Stimulated activated CD8-positive, alpha-beta memory T cell treated with anti-CD3 and anti-CD28 coated beads, Interleukin-4, amount 100 ng/mL, for 4 hours (primary cell): ENCODE measurements at regions not wholly inside any gene's neighbourhood (a gene's known extent, or its start where the extent isn't known, plus 50 kb on each side); places are given as distances from the start of the nearest gene placed in this dataset.

Source experiments
- DNase-seq, 2 donors: peaks; one replicate each; pipeline ENCODE4 v3.0.0-alpha.2; 2020; ENCODE audit warnings: low read depth in 2 of 2, low spot score in 1 of 2

- no peak for DNase-seq
Measured at GRCh38 chr11:31910950-31911576, 99.9 kb upstream of the PAX6 start.

GRCh38 chr11:31903225-31904074 is 92.3 kb upstream of the PAX6 start:
- no peak for DNase-seq

GRCh38 chr11:31902706-31903105 is 91.6 kb upstream of the PAX6 start:
- no peak for DNase-seq

- DNase-seq = no peak
Measured at GRCh38 chr11:31895926-31896325, 84.8 kb upstream of the PAX6 start.

- DNase-seq = no peak
Measured at GRCh38 chr11:31887180-31887579, 76.1 kb upstream of the PAX6 start.

GRCh38 chr11:31884080-31884479 is 73.0 kb upstream of the PAX6 start:
- DNase-seq = no peak

GRCh38 chr11:31883435-31883834 is 72.3 kb upstream of the PAX6 start:
- no peak for DNase-seq

GRCh38 chr11:31882951-31883392 is 71.8 kb upstream of the PAX6 start:
- DNase-seq = no peak

- DNase-seq = no peak
Measured at GRCh38 chr11:31881825-31882224, 70.7 kb upstream of the PAX6 start.

GRCh38 chr11:31879681-31880080 is 68.6 kb upstream of the PAX6 start:
- DNase-seq = no peak

- DNase-seq = no peak
Measured at GRCh38 chr11:31877863-31878262, 66.7 kb upstream of the PAX6 start.

GRCh38 chr11:31877083-31877482 is 66.0 kb upstream of the PAX6 start:
- no peak for DNase-seq

- no peak for DNase-seq
Measured at GRCh38 chr11:31875866-31876560, 64.9 kb upstream of the PAX6 start.

- DNase-seq = no peak
Measured at GRCh38 chr11:31874631-31875191, 63.6 kb upstream of the PAX6 start.

GRCh38 chr11:31873124-31873523 is 62.0 kb upstream of the PAX6 start:
- DNase-seq = no peak

- no peak for DNase-seq
Measured at GRCh38 chr11:31872076-31872443, 60.9 kb upstream of the PAX6 start.

GRCh38 chr11:31871310-31872075 is 60.4 kb upstream of the PAX6 start:
- DNase-seq = no peak

- DNase-seq = no peak
Measured at GRCh38 chr11:31870609-31871309, 59.6 kb upstream of the PAX6 start.

- DNase-seq = no peak
Measured at GRCh38 chr11:31869986-31870385, 58.9 kb upstream of the PAX6 start.

- DNase-seq = no peak
Measured at GRCh38 chr11:31865606-31866300, 54.6 kb upstream of the PAX6 start.
